Ishikawa (cell line): ENCODE measurements at regions not wholly inside any gene's neighbourhood (a gene's known extent, or its start where the extent isn't known, plus 50 kb on each side); places are given as distances from the start of the nearest gene placed in this dataset.

ENCODE experiments used
- CREB1 ChIP-seq: IDR thresholded peaks from 2 replicates; pipeline ENCODE4 v1.6.1; 2012; ENCODE audit warnings: low read depth
- EGR1 ChIP-seq: IDR thresholded peaks from 2 replicates; pipeline ENCODE4 v1.6.1; 2012
- EP300 ChIP-seq: IDR thresholded peaks from 2 replicates; pipeline ENCODE4 v1.6.1; 2012; ENCODE audit warnings: borderline replicate concordance
- RAD21 ChIP-seq: IDR thresholded peaks from 2 replicates; pipeline ENCODE4 v1.6.1; 2012; ENCODE audit warnings: low read depth
- REST ChIP-seq: IDR thresholded peaks from 2 replicates; pipeline ENCODE4 v1.6.1; 2012; ENCODE audit warnings: low read depth, mild to moderate bottlenecking
- TCF12 ChIP-seq: IDR thresholded peaks from 2 replicates; pipeline ENCODE4 v1.6.1; 2012; ENCODE audit warnings: low read depth
- YY1 ChIP-seq: IDR thresholded peaks from 2 replicates; pipeline ENCODE4 v1.6.1; 2012; ENCODE audit warnings: low read depth
- ZBTB7A ChIP-seq: IDR thresholded peaks from 2 replicates; pipeline ENCODE4 v1.6.1; 2012; ENCODE audit warnings: low read depth

DNA sequence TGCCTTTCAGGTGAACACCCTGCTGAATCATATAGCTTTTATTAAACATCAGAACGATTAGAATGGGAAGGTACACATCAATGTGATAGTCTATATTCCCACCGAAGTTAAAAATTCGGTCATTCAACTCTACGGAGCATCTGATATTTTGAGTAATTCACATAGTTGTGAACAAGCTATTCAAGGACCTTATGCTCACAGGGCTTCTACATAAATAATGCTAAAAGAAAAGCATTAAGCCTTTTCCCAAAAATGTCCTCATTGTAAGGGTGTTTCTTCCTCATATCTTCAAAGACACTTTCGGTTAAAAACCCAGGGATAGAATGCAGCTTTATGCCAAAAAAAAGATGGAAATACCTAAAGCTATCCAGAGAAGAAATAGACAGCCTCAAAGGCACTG is 79.7 kb upstream of the EDNRA start:
- TF ChIP-seq EGR1: no peak
- no peak for TF ChIP-seq RAD21
- no peak for TF ChIP-seq CREB1
- no peak for TF ChIP-seq REST
- no peak for TF ChIP-seq EP300
- no peak for TF ChIP-seq YY1
- no peak for TF ChIP-seq ZBTB7A
- TF ChIP-seq TCF12: no peak
